ENCODE measurements at regions not wholly inside any gene's neighbourhood (a gene's known extent, or its start where the extent isn't known, plus 50 kb on each side); places are given as distances from the start of the nearest gene placed in this dataset.

DNA sequence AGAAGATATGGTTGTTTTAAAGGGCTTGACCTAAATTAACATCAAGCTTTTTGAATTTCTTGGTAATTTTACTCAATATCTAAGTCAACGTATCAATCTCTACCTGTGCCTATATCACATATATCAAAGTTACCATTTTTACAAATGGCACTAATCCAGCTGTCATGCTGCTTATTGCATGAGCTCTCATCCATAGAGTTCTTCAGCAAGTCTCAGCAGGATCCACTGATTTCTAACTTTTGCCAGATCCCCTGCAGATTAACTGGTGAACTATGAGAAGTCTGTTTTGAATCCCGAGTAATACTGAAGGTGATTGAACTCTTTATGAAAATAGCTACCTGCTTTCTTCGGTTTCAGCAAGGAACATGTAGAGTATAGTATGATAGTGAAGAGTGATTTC is 1239.8 kb upstream of the ACO1 start:
- H2BK5ac ChIP-seq (ENCODE audit: low read depth, low read length): no peak overlapping the region
- H4K20me1 ChIP-seq (replicated peaks in 1 of 2; ENCODE audit: control insufficient read depth in 1 of 2, insufficient read depth in 2 of 2, low read length in 2 of 2): no peaks in the 10 kb centered on the region
- H3K4ac ChIP-seq (replicated peaks; ENCODE audit: insufficient read length, low read depth, low read length): no peak overlapping the region
- POLR2A ChIA-PET (ENCODE audit: partially characterized antibody): no interaction called here
- 94% methylated on average over 3 of the region's 3 CpGs; no CpG with 5 or more reads in 1 of the 2 experiments for WGBS, 2 experiments (ENCODE audit: extremely low coverage in 1 of 2, insufficient coverage in 1 of 2, insufficient read length in 1 of 2, insufficient replicate concordance in 2 of 2, low coverage in 1 of 2, low lambda C conversion rate in 2 of 2, missing lambda C conversion rate in 1 of 2)
- no peak overlapping the region for H3K18ac ChIP-seq (ENCODE audit: extremely low read depth, low read length)
- no peak overlapping the region for H3K27ac ChIP-seq (ENCODE audit: low read depth, low read length)
- no peaks in the 10 kb centered on the region for H3K36me3 ChIP-seq (ENCODE audit: control insufficient read depth in 2 of 4, insufficient read depth in 4 of 4, low read length in 3 of 4)
- no peak overlapping the region for H3K14ac ChIP-seq (ENCODE audit: insufficient read length)
- H3K23me2 ChIP-seq (ENCODE audit: low read depth, low read length): no peaks in the 10 kb centered on the region
- no peak overlapping the region for H2BK15ac ChIP-seq (ENCODE audit: low read length)
- H2BK120ac ChIP-seq (replicated peaks; ENCODE audit: low read depth, low read length): no peak overlapping the region
- no peak overlapping the region for H3K4me2 ChIP-seq (ENCODE audit: insufficient read depth in 1 of 2, low read depth in 2 of 2, low read length in 2 of 2)
- H2BK12ac ChIP-seq (ENCODE audit: low read depth, low read length): no peak overlapping the region
- H4K5ac ChIP-seq (ENCODE audit: insufficient read length, low read depth, low read length): no peak overlapping the region
- no peak overlapping the region for H2BK20ac ChIP-seq (ENCODE audit: low read length)
- H4K91ac ChIP-seq (replicated peaks; ENCODE audit: insufficient read length, low read length): no peak overlapping the region
- no peaks in the 10 kb centered on the region for H3K79me2 ChIP-seq (ENCODE audit: control insufficient read depth in 1 of 2, insufficient read depth in 2 of 2, low read length in 2 of 2)
- CTCF ChIA-PET (ENCODE audit: partially characterized antibody): no interaction called here
- H3K9me3 ChIP-seq (ENCODE audit: insufficient read depth in 2 of 2, low read depth in 1 of 2, low read length in 1 of 2): no peaks in the 10 kb centered on the region
- no peak overlapping the region for H3K23ac ChIP-seq (ENCODE audit: insufficient read length)
- no peak overlapping the region for H3K9ac ChIP-seq (replicated peaks in 1 of 4; ENCODE audit: extremely low read depth in 1 of 4, low read depth in 3 of 4, low read length in 3 of 4)
- no peak for FAIRE-seq
- no peak overlapping the region for H4K8ac ChIP-seq (ENCODE audit: extremely low read depth, insufficient read depth, low read length)
- no peaks in the 10 kb centered on the region for H3K27me3 ChIP-seq (replicated peaks in 1 of 4; ENCODE audit: control insufficient read depth in 3 of 4, extremely low read depth in 1 of 4, insufficient read depth in 3 of 4, low read length in 3 of 4)
- no peaks in the 10 kb centered on the region for H3K79me1 ChIP-seq (ENCODE audit: low read depth, low read length)
- H3K4me3 ChIP-seq (ENCODE audit: extremely low read depth in 1 of 4, insufficient read depth in 2 of 4, low read depth in 3 of 4, low read length in 4 of 4): no peak overlapping the region
- no peak overlapping the region for H2AK5ac ChIP-seq (ENCODE audit: low read depth, low read length)
- H3K56ac ChIP-seq (replicated peaks; ENCODE audit: insufficient read length, low read depth, low read length): no peak overlapping the region
- DNase-seq (ENCODE audit: low read depth in 1 of 2, low spot score in 2 of 2): no peak
- H2AFZ ChIP-seq (ENCODE audit: low read length): no peak overlapping the region
- no peaks in the 10 kb centered on the region for H3K4me1 ChIP-seq (replicated peaks in 1 of 4; ENCODE audit: control insufficient read depth in 3 of 4, insufficient read depth in 4 of 4, low read length in 3 of 4)
- TF ChIP-seq JUND (IDR thresholded peaks at IDR 0.05; ENCODE audit: low read length) (no peak), SIX5 (IDR thresholded peaks at IDR 0.05; ENCODE audit: low read depth, low read length) (no peak), ASH2L (IDR thresholded peaks at IDR 0.05; ENCODE audit: low read length) (no peak), GABPA (IDR thresholded peaks at IDR 0.05; ENCODE audit: borderline replicate concordance, insufficient read depth, low read length) (no peak), SRF (IDR thresholded peaks at IDR 0.05; ENCODE audit: low read depth, low read length) (no peak), RAD21 (IDR thresholded peaks at IDR 0.05 in 1 of 2, conservative IDR thresholded peaks at IDR 0.05 in 1 of 2; ENCODE audit: low read depth in 2 of 2, low read length in 2 of 2) (no peak)
